Ishikawa (cell line): ENCODE measurements at regions not wholly inside any gene's neighbourhood (a gene's known extent, or its start where the extent isn't known, plus 50 kb on each side); places are given as distances from the start of the nearest gene placed in this dataset.
A peak's percentile ranks its signal among the peaks of the same experiment; 100 is the strongest.

Experiments
- CEBPB ChIP-seq: IDR thresholded peaks from 2 replicates; pipeline ENCODE4 v1.6.1; 2012
- CREB1 ChIP-seq: IDR thresholded peaks from 2 replicates; pipeline ENCODE4 v1.6.1; 2012; ENCODE audit warnings: low read depth
- EGR1 ChIP-seq: IDR thresholded peaks from 2 replicates; pipeline ENCODE4 v1.6.1; 2012
- EP300 ChIP-seq: IDR thresholded peaks from 2 replicates; pipeline ENCODE4 v1.6.1; 2012; ENCODE audit warnings: borderline replicate concordance
- FOXM1 ChIP-seq: IDR thresholded peaks from 2 replicates; pipeline ENCODE4 v1.6.1; 2012; ENCODE audit warnings: low read depth, borderline replicate concordance
- MAX ChIP-seq: IDR thresholded peaks from 2 replicates; pipeline ENCODE4 v1.6.1; 2012
- NFIC ChIP-seq: IDR thresholded peaks from 2 replicates; pipeline ENCODE4 v1.6.1; 2012
- RAD21 ChIP-seq: IDR thresholded peaks from 2 replicates; pipeline ENCODE4 v1.6.1; 2012; ENCODE audit warnings: low read depth
- REST ChIP-seq: IDR thresholded peaks from 2 replicates; pipeline ENCODE4 v1.6.1; 2012; ENCODE audit warnings: low read depth, mild to moderate bottlenecking
- TAF1 ChIP-seq: IDR thresholded peaks from 2 replicates; pipeline ENCODE4 v1.6.1; 2012; ENCODE audit warnings: low read depth, mild to moderate bottlenecking
- TCF12 ChIP-seq: IDR thresholded peaks from 2 replicates; pipeline ENCODE4 v1.6.1; 2012; ENCODE audit warnings: low read depth
- TEAD4 ChIP-seq: IDR thresholded peaks from 2 replicates; pipeline ENCODE4 v1.6.1; 2012
- USF1 ChIP-seq: IDR thresholded peaks from 2 replicates; pipeline ENCODE4 v1.6.1; 2012
- YY1 ChIP-seq: IDR thresholded peaks from 2 replicates; pipeline ENCODE4 v1.6.1; 2012; ENCODE audit warnings: low read depth
- ZBTB7A ChIP-seq: IDR thresholded peaks from 2 replicates; pipeline ENCODE4 v1.6.1; 2012; ENCODE audit warnings: low read depth

GRCh38 chr2:128784626-128785306 lies 466.1 kb upstream of the HS6ST1 start:
- no peak for TF ChIP-seq FOXM1
- TF ChIP-seq TAF1: no peak
- TF ChIP-seq CEBPB: no peak
- TF ChIP-seq EP300: no peak
- TF ChIP-seq EGR1: no peak
- TF ChIP-seq YY1: no peak
- no peak for TF ChIP-seq MAX
- no peak for TF ChIP-seq USF1
- no peak for TF ChIP-seq NFIC
- TF ChIP-seq TCF12: no peak
- TF ChIP-seq RAD21: no peak
- no peak for TF ChIP-seq ZBTB7A
- TF ChIP-seq CREB1: no peak
- no peak for TF ChIP-seq REST

- TF ChIP-seq RAD21 (no peak), CREB1 (no peak), EGR1 (no peak), TCF12 (no peak), FOXM1 (no peak), TEAD4 (no peak), USF1 (no peak), YY1 (no peak), NFIC (no peak), ZBTB7A (no peak), REST (no peak), CEBPB (no peak), EP300 (no peak), MAX (no peak)
These were observed 467.6 kb upstream of the HS6ST1 start for GRCh38 chr2:128786316-128786715.

- no peak for TF ChIP-seq RAD21
- TF ChIP-seq CEBPB: 0 out of 2 replicates have a peak, but pooled peaks have one; percentile 42
These were observed 468.2 kb upstream of the HS6ST1 start for GRCh38 chr2:128786741-128787478.

GRCh38 chr2:128787616-128788015 lies 468.9 kb upstream of the HS6ST1 start:
- TF ChIP-seq FOXM1: no peak

- TF ChIP-seq MAX (no peak), TAF1 (no peak), ZBTB7A (no peak), NFIC (no peak), RAD21 (no peak), EGR1 (no peak), EP300 (no peak), REST (no peak), TCF12 (no peak), TEAD4 (no peak), CEBPB (no peak), YY1 (no peak), FOXM1 (no peak), CREB1 (no peak), USF1 (no peak)
These were observed 470.1 kb upstream of the HS6ST1 start for GRCh38 chr2:128788636-128789220.
